ENCODE measurements at regions not wholly inside any gene's neighbourhood (a gene's known extent, or its start where the extent isn't known, plus 50 kb on each side); places are given as distances from the start of the nearest gene placed in this dataset.

GRCh38 chr3:86595696-86596095, 395.3 kb downstream of the VGLL3 start:
- TF ChIP-seq CTCF (IDR thresholded peaks at IDR 0.05): no peak
- TF ChIP-seq EZH2phosphoT487 (IDR thresholded peaks at IDR 0.05): no peak
